Sigmoid colon (tissue), 6 donors: ENCODE measurements at regions not wholly inside any gene's neighbourhood (a gene's known extent, or its start where the extent isn't known, plus 50 kb on each side); places are given as distances from the start of the nearest gene placed in this dataset.

Experiments used
- DNase-seq: peaks from one replicate; pipeline ENCODE4 v3.0.0-alpha.2; 2019
- H3K27ac ChIP-seq, 4 donors: fragments of 200-600 bp; sonication (generic); one replicate each; pipeline ENCODE4 v1.5.1; 2016 to 2019; ENCODE audit warnings: mild to moderate bottlenecking in 1 of 4
- H3K27me3 ChIP-seq, 3 donors: fragments of 200-600 bp; sonication (generic); one replicate each; pipeline ENCODE4 v1.5.1; 2019; ENCODE audit warnings: mild to moderate bottlenecking in 1 of 3
- H3K36me3 ChIP-seq, 4 donors: fragments of 200-600 bp; sonication (generic); one replicate each; pipeline ENCODE4 v1.5.1; 2016 to 2019
- H3K4me1 ChIP-seq, 4 donors: fragments of 200-600 bp; sonication (generic); one replicate each; pipeline ENCODE4 v1.5.1; 2017 to 2019
- H3K4me3 ChIP-seq, 4 donors: fragments of 200-600 bp; sonication (generic); one replicate each; pipeline ENCODE4 v1.5.1; 2017 to 2019; ENCODE audit warnings: mild to moderate bottlenecking in 2 of 4, moderate library complexity in 1 of 4
- H3K9me3 ChIP-seq, 4 donors: fragments of 200-600 bp in 3 of 4; sonication (generic) in 3 of 4; one replicate each; pipeline versions ENCODE4 v1.5.1 to v1.6.1; 2013 to 2019
- EP300 ChIP-seq, 4 donors: sonication (generic); formaldehyde crosslinking; IDR thresholded peaks; one replicate each; pipeline ENCODE4 v1.6.1; 2017; ENCODE audit warnings: antibody characterized with exemption in 4 of 4
- POLR2A ChIP-seq, 2 donors: fragments of 450-650 bp; IDR thresholded peaks; one replicate each; pipeline ENCODE4 v1.6.1; 2016; ENCODE audit warnings: antibody characterized with exemption in 2 of 2, mild to moderate bottlenecking in 2 of 2, moderate library complexity in 2 of 2
- POLR2AphosphoS5 ChIP-seq, 4 donors: sonication (generic); formaldehyde crosslinking; IDR thresholded peaks; one replicate each; pipeline ENCODE4 v1.6.1; 2017; ENCODE audit warnings: antibody characterized with exemption in 4 of 4
- WGBS, 2 donors: extraction: QIAGEN DNeasy Blood & Tissue Kit; methylation state at CpG; one replicate each; pipeline ENCODE4 v1.1.7; 2013; 5-methylcytosine and 5-hydroxymethylcytosine counted together
- intact Hi-C: fragments of 100-400 bp; cut with DNase I; formaldehyde crosslinking; loops from one replicate; pipeline ENCODE4 v1.15.1; 2023
- TF ChIP-seq, protein P1 (sequence below), 4 experiments: fragments of 450-650 bp in 3 of 4; fragments of 200-600 bp in 1 of 4; IDR thresholded peaks; one replicate each; pipeline ENCODE4 v1.5.1; 2016 to 2019; ENCODE audit warnings: antibody characterized with exemption in 4 of 4, mild to moderate bottlenecking in 3 of 4, moderate library complexity in 2 of 4
- donor health status: healthy with polysubstance abuse.
- donor health status: healthy.

DNA sequence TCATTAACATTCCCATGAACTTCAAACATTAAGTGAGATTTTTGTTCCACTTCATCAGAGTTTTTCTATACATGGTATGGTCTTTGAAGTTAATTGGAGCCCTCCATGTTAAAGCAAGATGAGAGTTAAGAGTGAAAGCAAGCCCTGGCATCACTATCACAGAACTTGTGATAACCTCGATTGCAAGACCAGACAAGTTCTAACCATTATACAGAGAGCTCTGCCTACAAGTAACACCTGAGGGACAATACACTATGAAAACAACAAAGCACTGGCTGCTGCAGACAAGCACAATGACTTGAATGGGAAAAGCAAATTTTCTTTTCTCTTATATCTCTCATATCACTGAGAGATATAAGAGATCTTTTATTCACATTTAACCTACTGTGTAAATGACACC lies 126.6 kb upstream of the GYPA start:
- Histone ChIP-seq H3K9me3 (no peaks in the 10 kb centered on the region), H3K27me3 (no peaks in the 10 kb centered on the region), H3K36me3 (no peaks in the 10 kb centered on the region), H3K4me3 (no peak overlapping the region), H3K27ac (no peak overlapping the region), H3K4me1 (no peaks in the 10 kb centered on the region)
- TF ChIP-seq, protein P1, sequence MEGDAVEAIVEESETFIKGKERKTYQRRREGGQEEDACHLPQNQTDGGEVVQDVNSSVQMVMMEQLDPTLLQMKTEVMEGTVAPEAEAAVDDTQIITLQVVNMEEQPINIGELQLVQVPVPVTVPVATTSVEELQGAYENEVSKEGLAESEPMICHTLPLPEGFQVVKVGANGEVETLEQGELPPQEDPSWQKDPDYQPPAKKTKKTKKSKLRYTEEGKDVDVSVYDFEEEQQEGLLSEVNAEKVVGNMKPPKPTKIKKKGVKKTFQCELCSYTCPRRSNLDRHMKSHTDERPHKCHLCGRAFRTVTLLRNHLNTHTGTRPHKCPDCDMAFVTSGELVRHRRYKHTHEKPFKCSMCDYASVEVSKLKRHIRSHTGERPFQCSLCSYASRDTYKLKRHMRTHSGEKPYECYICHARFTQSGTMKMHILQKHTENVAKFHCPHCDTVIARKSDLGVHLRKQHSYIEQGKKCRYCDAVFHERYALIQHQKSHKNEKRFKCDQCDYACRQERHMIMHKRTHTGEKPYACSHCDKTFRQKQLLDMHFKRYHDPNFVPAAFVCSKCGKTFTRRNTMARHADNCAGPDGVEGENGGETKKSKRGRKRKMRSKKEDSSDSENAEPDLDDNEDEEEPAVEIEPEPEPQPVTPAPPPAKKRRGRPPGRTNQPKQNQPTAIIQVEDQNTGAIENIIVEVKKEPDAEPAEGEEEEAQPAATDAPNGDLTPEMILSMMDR (IDR thresholded peaks at IDR 0.05): no peak
- TF ChIP-seq POLR2A (IDR thresholded peaks at IDR 0.05): no peak
- TF ChIP-seq EP300 (IDR thresholded peaks at IDR 0.05): no peak
- TF ChIP-seq POLR2AphosphoS5 (IDR thresholded peaks at IDR 0.05): no peak
- 42 to 64% methylated on average over 1 of the region's 1 CpG for WGBS, 2 donors
- DNase-seq: no peak
- intact Hi-C loops: no loop called here

DNA sequence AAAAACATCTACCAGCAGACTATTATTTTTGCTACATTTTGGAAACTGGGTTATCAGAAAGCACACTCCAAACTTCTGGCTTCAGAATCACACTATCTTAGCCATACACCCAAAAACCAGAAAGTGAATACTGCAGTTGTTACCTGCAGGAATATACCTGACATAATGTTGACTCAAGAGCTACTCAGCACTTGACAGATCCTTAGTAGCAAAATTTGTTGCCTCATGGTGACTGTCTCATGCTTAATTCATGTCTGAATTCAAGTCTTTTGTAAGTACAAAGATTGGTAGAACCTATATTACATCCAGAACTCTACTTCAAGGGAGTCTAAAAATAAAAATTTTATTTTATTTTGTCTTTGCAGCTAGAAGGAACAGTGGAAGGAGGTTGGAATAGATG lies 140.2 kb upstream of the GYPA start:
- intact Hi-C loops: no loop called here
- Histone ChIP-seq H3K9me3 (no peaks in the 10 kb centered on the region), H3K4me3 (no peak overlapping the region), H3K4me1 (no peaks in the 10 kb centered on the region), H3K27ac (no peak overlapping the region), H3K27me3 (no peaks in the 10 kb centered on the region), H3K36me3 (no peaks in the 10 kb centered on the region)
- no peak for TF ChIP-seq POLR2AphosphoS5 (IDR thresholded peaks at IDR 0.05)
- no peak for TF ChIP-seq EP300 (IDR thresholded peaks at IDR 0.05)
- TF ChIP-seq, protein P1 (IDR thresholded peaks at IDR 0.05): no peak
- no peak for TF ChIP-seq POLR2A (IDR thresholded peaks at IDR 0.05)
- DNase-seq: no peak

DNA sequence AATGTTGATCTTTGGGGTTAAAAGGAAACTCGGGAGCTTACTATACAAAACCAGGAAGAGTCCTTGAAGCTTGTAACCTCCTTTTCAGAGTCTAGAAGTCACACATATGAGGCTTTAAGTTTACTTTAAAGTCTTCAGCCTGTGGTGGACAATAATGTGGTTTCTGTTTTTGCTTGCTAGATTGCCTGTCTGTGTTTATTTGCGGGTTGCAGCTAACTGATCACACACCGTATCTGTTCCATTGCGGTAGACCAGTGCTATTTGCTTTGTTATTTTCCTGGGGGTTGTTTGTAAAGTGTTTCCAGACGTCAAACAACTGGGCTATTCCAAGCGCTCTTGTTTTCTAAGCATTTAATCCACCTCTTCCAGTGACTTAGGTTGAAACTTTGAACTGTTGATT lies 143.0 kb upstream of the GYPA start:
- intact Hi-C loops: no loop called here
- no peak overlapping the region for H3K27ac ChIP-seq
- no peak overlapping the region for H3K4me3 ChIP-seq
- no peaks in the 10 kb centered on the region for H3K9me3 ChIP-seq
- H3K27me3 ChIP-seq: no peaks in the 10 kb centered on the region
- TF ChIP-seq POLR2AphosphoS5 (IDR thresholded peaks at IDR 0.05) (no peak), POLR2A (IDR thresholded peaks at IDR 0.05) (no peak), EP300 (IDR thresholded peaks at IDR 0.05) (no peak)
- TF ChIP-seq, protein P1 (IDR thresholded peaks at IDR 0.05): no peak
- no peaks in the 10 kb centered on the region for H3K4me1 ChIP-seq
- no peak for DNase-seq
- no peaks in the 10 kb centered on the region for H3K36me3 ChIP-seq
- WGBS, 2 donors: 20 to 42% methylated on average over 6 of the region's 6 CpGs

DNA sequence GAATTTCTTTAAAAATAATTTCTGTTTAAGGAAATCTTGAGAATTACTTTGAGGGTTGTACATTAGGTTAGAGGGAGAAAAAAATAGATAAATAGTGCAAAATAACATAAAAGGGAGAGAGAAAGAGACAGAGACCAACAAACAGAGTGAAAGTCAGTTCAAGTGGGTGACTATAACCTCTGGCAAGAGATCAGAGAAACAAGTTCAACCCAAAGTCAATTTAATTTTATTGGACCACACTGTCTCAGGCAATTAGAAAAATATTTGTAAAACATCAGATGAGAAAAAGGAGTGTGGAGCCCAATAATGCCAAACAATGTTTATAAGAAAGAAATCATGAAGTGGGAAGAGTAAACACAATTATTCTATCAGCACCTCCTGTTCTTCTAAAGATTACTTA lies 143.5 kb upstream of the GYPA start:
- no peak overlapping the region for H3K4me3 ChIP-seq
- H3K9me3 ChIP-seq: no peaks in the 10 kb centered on the region
- TF ChIP-seq EP300 (IDR thresholded peaks at IDR 0.05): no peak
- no peaks in the 10 kb centered on the region for H3K36me3 ChIP-seq
- no peak overlapping the region for H3K27ac ChIP-seq
- H3K27me3 ChIP-seq: no peaks in the 10 kb centered on the region
- no peak for DNase-seq
- no peaks in the 10 kb centered on the region for H3K4me1 ChIP-seq
- intact Hi-C loops: no loop called here

DNA sequence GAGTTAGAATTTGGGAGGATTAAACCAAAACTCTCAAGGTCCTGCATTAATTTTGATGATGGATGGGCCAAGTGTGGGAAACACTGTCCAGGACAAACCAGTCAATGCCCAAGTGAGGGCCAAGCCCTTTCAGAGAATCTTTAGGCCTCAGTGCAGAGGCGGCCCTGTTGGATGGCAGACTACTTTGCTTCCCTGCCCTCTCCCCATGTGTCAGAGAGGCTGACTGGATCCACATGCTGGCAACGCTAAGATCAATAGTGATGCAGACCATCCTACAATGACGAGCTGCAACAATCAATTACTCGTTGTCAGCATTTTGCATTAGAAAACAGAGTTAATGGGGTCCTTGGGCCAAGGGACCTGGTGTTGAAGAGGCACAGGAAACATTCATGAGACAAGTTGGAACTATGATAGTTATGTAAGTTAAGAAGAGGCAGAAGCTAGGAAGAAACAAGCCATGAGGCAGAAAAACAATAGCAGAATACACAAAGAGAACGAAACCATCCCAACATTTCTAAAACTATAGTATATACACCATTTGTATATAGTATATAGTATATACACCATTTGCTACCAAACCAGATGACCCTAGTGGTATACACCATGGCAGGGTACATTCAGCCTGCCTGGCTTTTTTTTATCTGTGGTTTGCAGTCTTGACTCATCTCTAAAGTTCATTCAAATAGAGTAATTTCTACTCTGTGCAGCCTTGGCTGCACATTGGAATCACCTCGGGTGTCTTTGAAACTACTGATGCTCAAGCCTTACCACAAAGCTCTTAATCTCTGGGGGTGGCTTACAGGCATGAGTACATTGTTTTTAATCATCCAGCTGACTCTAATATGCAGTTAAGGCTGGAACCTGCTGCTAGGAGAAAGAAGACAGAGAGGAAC lies 147.7 kb upstream of the GYPA start:
- intact Hi-C loops: no loop called here
- Histone ChIP-seq H3K36me3 (no peaks in the 10 kb centered on the region), H3K27ac (no peak overlapping the region), H3K27me3 (no peaks in the 10 kb centered on the region), H3K9me3 (no peaks in the 10 kb centered on the region), H3K4me3 (no peak overlapping the region), H3K4me1 (no peaks in the 10 kb centered on the region)
- WGBS, 2 donors: 89 to 90% methylated on average over 6 of the region's 6 CpGs
- TF ChIP-seq POLR2A (IDR thresholded peaks at IDR 0.05) (no peak), POLR2AphosphoS5 (IDR thresholded peaks at IDR 0.05) (no peak), EP300 (IDR thresholded peaks at IDR 0.05) (no peak)
- TF ChIP-seq, protein P1 (IDR thresholded peaks at IDR 0.05): no peak
- no peak for DNase-seq
